ENCODE measurements at regions not wholly inside any gene's neighbourhood (a gene's known extent, or its start where the extent isn't known, plus 50 kb on each side); places are given as distances from the start of the nearest gene placed in this dataset.

GRCh38 chr7:118747473-118747872 is 523.0 kb downstream of the ANKRD7 start:
- Histone ChIP-seq H3K27me3 (no peaks in the 10 kb centered on the region), H3K4me3 (no peak overlapping the region), H3K9me3 (no peaks in the 10 kb centered on the region), H3K4me1 (no peaks in the 10 kb centered on the region), H3K27ac (no peak overlapping the region), H3K36me3 (no peaks in the 10 kb centered on the region)
- TF ChIP-seq POLR2A (IDR thresholded peaks at IDR 0.05) = no peak
- no peak for TF ChIP-seq CTCF (IDR thresholded peaks at IDR 0.05)
- no peak for DNase-seq
- intact Hi-C loops (cut with DNase I; ENCODE audit: low total_unique reads) = no loop called here

- H3K9me3 ChIP-seq = no peaks in the 10 kb centered on the region
- H3K4me1 ChIP-seq = no peaks in the 10 kb centered on the region
- no peak overlapping the region for H3K27ac ChIP-seq
- H3K27me3 ChIP-seq = no peaks in the 10 kb centered on the region
- no peak for TF ChIP-seq POLR2A (IDR thresholded peaks at IDR 0.05)
- TF ChIP-seq CTCF (IDR thresholded peaks at IDR 0.05) = no peak
- intact Hi-C loops (cut with DNase I; ENCODE audit: low total_unique reads) = no loop called here
- no peaks in the 10 kb centered on the region for H3K36me3 ChIP-seq
- DNase-seq = no peak
- no peak overlapping the region for H3K4me3 ChIP-seq
These were observed 529.0 kb downstream of the ANKRD7 start for GRCh38 chr7:118753479-118753878.

- no peak for TF ChIP-seq POLR2A (IDR thresholded peaks at IDR 0.05)
- TF ChIP-seq CTCF (IDR thresholded peaks at IDR 0.05) = no peak
These were observed 530.1 kb downstream of the ANKRD7 start for GRCh38 chr7:118754608-118755007.

GRCh38 chr7:118755067-118755625 is 530.6 kb downstream of the ANKRD7 start:
- no peak for DNase-seq
- no peak overlapping the region for H3K4me3 ChIP-seq
- intact Hi-C loops (cut with DNase I; ENCODE audit: low total_unique reads) = no loop called here
- H3K9me3 ChIP-seq = no peaks in the 10 kb centered on the region
- H3K27ac ChIP-seq = no peak overlapping the region
- H3K27me3 ChIP-seq = no peaks in the 10 kb centered on the region
- H3K36me3 ChIP-seq = no peaks in the 10 kb centered on the region
- H3K4me1 ChIP-seq = no peaks in the 10 kb centered on the region
- TF ChIP-seq POLR2A (IDR thresholded peaks at IDR 0.05) = no peak

More at GRCh38 chr7:118754608-118755007, 530.1 kb downstream of the ANKRD7 start:
- Histone ChIP-seq H3K36me3 (no peaks in the 10 kb centered on the region), H3K9me3 (no peaks in the 10 kb centered on the region), H3K4me1 (no peaks in the 10 kb centered on the region), H3K27ac (no peak overlapping the region), H3K4me3 (no peak overlapping the region), H3K27me3 (no peaks in the 10 kb centered on the region)
- no peak for DNase-seq
- intact Hi-C loops (cut with DNase I; ENCODE audit: low total_unique reads) = no loop called here

- Histone ChIP-seq H3K27me3 (no peaks in the 10 kb centered on the region), H3K4me3 (no peak overlapping the region), H3K36me3 (no peaks in the 10 kb centered on the region), H3K27ac (no peak overlapping the region), H3K9me3 (no peaks in the 10 kb centered on the region), H3K4me1 (no peaks in the 10 kb centered on the region)
- DNase-seq = no peak
- TF ChIP-seq POLR2A (IDR thresholded peaks at IDR 0.05) = no peak
- TF ChIP-seq CTCF (IDR thresholded peaks at IDR 0.05) = no peak
- intact Hi-C loops (cut with DNase I; ENCODE audit: low total_unique reads) = no loop called here
These were observed 532.6 kb downstream of the ANKRD7 start for GRCh38 chr7:118757066-118757465.

- Histone ChIP-seq H3K4me3 (no peak overlapping the region), H3K27me3 (no peaks in the 10 kb centered on the region), H3K36me3 (no peaks in the 10 kb centered on the region), H3K4me1 (no peaks in the 10 kb centered on the region), H3K9me3 (no peaks in the 10 kb centered on the region), H3K27ac (no peak overlapping the region)
- intact Hi-C loops (cut with DNase I; ENCODE audit: low total_unique reads) = no loop called here
- TF ChIP-seq POLR2A (IDR thresholded peaks at IDR 0.05) (no peak), CTCF (IDR thresholded peaks at IDR 0.05) (no peak)
- DNase-seq = no peak
These were observed 534.1 kb downstream of the ANKRD7 start for GRCh38 chr7:118758582-118758981.
